ENCODE measurements at regions not wholly inside any gene's neighbourhood (a gene's known extent, or its start where the extent isn't known, plus 50 kb on each side); places are given as distances from the start of the nearest gene placed in this dataset.

- TF ChIP-seq, protein P1, sequence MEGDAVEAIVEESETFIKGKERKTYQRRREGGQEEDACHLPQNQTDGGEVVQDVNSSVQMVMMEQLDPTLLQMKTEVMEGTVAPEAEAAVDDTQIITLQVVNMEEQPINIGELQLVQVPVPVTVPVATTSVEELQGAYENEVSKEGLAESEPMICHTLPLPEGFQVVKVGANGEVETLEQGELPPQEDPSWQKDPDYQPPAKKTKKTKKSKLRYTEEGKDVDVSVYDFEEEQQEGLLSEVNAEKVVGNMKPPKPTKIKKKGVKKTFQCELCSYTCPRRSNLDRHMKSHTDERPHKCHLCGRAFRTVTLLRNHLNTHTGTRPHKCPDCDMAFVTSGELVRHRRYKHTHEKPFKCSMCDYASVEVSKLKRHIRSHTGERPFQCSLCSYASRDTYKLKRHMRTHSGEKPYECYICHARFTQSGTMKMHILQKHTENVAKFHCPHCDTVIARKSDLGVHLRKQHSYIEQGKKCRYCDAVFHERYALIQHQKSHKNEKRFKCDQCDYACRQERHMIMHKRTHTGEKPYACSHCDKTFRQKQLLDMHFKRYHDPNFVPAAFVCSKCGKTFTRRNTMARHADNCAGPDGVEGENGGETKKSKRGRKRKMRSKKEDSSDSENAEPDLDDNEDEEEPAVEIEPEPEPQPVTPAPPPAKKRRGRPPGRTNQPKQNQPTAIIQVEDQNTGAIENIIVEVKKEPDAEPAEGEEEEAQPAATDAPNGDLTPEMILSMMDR (IDR thresholded peaks at IDR 0.05) = no peak
- TF ChIP-seq POLR2A (IDR thresholded peaks at IDR 0.05) = no peak
These were observed 452.0 kb upstream of the MCTP2 start for GRCh38 chr15:93779341-93779740.
